Epithelial cell of proximal tubule (primary cell): ENCODE measurements at regions not wholly inside any gene's neighbourhood (a gene's known extent, or its start where the extent isn't known, plus 50 kb on each side); places are given as distances from the start of the nearest gene placed in this dataset.

ENCODE experiments used
- DNase-seq: peaks from one replicate; pipeline ENCODE4 v3.0.0-alpha.2; 2011; ENCODE audit warnings: low read depth
- H3K4me3 ChIP-seq: 2 replicates; pipeline ENCODE4 v1.5.1; 2011; ENCODE audit warnings: low read depth, mild to moderate bottlenecking, low read length
- TF ChIP-seq, protein P1 (sequence below): conservative IDR thresholded peaks from 2 replicates; pipeline ENCODE4 v1.5.1; 2012; ENCODE audit warnings: low read depth, mild to moderate bottlenecking, low read length

DNA sequence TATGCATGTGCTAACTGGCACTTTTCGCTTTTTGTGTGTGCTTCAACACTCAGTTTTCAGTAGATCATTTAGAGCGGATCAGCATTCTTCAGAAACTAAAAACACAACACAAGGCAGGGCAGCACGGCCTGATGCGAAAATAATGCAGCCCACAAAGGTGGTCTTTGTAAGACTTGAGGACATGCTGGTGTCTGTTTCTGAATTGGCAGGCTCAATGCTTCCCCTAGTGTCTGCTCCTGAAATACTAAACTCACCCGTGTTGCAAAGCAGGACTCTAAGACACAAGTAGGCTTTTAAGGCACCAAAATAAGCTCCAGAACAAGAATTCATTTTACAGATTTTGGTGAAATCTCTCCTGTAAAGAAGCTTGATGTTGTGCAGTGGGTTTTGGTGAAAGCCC, 676.5 kb downstream of the TENT5A start:
- no peak for DNase-seq
- TF ChIP-seq, protein P1, sequence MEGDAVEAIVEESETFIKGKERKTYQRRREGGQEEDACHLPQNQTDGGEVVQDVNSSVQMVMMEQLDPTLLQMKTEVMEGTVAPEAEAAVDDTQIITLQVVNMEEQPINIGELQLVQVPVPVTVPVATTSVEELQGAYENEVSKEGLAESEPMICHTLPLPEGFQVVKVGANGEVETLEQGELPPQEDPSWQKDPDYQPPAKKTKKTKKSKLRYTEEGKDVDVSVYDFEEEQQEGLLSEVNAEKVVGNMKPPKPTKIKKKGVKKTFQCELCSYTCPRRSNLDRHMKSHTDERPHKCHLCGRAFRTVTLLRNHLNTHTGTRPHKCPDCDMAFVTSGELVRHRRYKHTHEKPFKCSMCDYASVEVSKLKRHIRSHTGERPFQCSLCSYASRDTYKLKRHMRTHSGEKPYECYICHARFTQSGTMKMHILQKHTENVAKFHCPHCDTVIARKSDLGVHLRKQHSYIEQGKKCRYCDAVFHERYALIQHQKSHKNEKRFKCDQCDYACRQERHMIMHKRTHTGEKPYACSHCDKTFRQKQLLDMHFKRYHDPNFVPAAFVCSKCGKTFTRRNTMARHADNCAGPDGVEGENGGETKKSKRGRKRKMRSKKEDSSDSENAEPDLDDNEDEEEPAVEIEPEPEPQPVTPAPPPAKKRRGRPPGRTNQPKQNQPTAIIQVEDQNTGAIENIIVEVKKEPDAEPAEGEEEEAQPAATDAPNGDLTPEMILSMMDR = peak; percentile 60
- no peak overlapping the region for H3K4me3 ChIP-seq

DNA sequence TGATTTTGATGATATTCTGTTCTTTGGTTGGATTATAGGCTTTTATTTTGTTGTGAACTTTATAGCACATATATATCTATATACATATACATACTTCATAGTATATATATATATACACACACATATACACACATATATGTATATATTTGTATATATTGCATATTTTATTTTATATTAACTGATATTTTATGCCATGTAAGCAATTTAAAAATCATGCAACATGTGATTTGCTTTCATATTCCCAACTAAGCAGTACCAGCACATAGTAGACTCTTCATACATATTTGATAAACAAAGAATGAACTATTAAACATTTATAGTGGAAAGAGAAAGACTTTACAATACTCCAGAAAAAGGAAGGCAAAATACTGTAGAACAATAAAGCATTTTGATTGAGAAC, 679.2 kb downstream of the TENT5A start:
- TF ChIP-seq, protein P1 = no peak
- no peak overlapping the region for H3K4me3 ChIP-seq
- no peak for DNase-seq

DNA sequence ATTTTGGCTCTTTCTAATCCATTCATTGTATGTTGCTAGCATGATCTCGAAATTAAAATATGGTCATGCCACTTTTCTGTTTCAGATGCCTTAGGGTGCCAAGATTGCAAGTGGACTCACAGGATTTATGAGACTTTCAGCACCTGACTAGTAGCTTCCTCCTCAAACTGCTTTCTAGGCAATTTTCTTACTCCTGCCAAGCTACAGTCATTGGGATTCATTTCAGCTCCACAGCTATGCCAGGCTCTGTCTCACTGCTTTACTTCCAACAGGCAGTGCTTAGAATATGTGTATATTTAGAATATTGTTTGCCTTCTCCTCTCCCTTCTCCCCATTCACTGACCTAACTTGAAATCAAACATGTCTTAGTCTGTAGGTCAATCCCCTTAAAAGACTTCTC, 681.4 kb downstream of the TENT5A start:
- TF ChIP-seq, protein P1 = no peak
- no peak for DNase-seq
- no peak overlapping the region for H3K4me3 ChIP-seq

DNA sequence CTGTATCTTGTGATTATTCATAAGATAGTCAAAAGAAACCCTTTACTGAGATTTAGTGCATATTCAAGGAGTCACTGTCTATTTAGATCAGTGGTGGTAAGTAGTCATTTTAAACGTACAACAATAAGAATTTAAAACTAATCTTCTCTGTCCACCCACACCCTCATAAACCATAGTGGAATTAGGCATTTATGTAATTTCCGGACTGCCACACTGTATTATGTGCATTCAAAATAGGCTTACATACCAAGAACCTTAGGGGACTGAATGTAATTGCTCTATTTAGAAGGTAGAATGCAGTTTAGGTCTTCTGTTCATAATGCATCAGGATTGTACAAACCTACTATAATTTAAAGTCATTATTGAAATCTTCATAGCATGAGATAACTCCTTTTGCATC, 685.4 kb downstream of the TENT5A start:
- H3K4me3 ChIP-seq = no peak overlapping the region
- no peak for DNase-seq
- TF ChIP-seq, protein P1 = no peak

DNA sequence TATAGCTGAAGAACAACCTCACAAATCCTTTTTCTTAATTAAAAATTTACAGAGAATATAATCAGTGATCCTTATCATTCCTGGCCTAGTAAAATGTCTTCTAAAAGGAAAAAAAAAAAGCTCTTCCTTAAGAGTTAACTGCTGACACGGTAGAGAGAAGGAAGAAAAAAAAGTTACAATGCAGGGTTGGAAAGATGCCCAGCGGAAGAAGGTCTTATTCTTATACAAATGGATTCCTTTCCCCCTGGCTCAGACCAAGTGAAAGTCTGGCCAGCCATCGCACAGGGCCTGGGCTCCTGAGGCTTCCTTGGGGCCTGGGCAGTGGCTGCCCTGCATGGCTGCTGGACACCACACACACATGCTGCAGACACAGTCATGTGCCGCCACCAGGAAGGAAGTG, 688.6 kb downstream of the TENT5A start:
- no peak overlapping the region for H3K4me3 ChIP-seq
- TF ChIP-seq, protein P1 = no peak
- DNase-seq = no peak

DNA sequence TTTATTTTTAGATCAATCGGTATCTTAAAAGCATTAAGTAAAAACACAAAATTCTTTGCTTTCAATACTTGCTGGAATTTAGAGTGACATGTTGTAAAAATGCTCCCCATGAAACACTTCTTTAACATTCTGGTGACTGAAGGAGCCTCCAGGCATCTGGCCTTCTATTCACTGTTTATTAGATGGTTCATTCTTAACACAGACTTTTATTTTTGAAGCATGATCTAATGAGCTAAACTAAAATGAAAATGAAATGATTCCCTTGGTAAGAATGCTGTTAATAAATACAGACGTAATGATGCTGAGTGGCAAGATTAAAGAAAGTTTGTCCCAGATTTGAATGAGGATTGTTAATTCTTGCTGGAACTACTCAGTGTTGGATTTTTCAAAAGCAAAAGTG, 698.4 kb downstream of the TENT5A start:
- no peak overlapping the region for H3K4me3 ChIP-seq
- no peak for DNase-seq
- TF ChIP-seq, protein P1 = no peak

DNA sequence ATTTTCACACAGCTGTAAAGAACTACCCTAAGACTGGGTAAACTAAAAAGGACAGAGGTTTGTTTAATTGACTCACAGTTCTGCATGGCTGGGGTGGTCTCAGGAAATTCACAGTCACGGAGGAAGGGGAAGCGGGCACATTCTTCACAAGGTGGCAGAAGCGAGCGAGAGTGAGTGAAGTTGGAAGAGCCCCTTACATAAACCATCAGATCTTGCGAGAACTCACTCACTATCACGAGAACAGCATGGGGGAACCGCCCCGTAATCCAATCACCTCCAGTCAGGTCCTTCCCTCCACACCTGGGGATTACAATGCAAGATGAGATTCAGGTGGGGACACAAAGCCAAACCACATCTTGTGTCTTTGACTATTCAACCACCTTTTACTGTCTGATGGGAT, 700.5 kb downstream of the TENT5A start:
- no peak overlapping the region for H3K4me3 ChIP-seq
- no peak for DNase-seq
- TF ChIP-seq, protein P1 = no peak
